Activated CD8-positive, alpha-beta memory T cell treated with anti-CD3 and anti-CD28 coated beads for 48 hours (primary cell): ENCODE measurements at regions not wholly inside any gene's neighbourhood (a gene's known extent, or its start where the extent isn't known, plus 50 kb on each side); places are given as distances from the start of the nearest gene placed in this dataset.

Experiments used
- DNase-seq, 3 experiments: peaks; one replicate each; pipeline ENCODE4 v3.0.0-alpha.2; 2020; ENCODE audit warnings: low read depth in 2 of 3, low spot score in 2 of 3

GRCh38 chr2:62304429-62305417, 108.8 kb downstream of the B3GNT2 start:
- peak in 2 of 3 experiments; percentile 43 to 48 for DNase-seq

- DNase-seq = no peak
Observed at GRCh38 chr2:62303788-62304187, 107.9 kb downstream of the B3GNT2 start.

GRCh38 chr2:62302631-62303435, 106.9 kb downstream of the B3GNT2 start:
- DNase-seq = no peak

- DNase-seq = no peak
Observed at GRCh38 chr2:62300925-62301324, 105.0 kb downstream of the B3GNT2 start.

- DNase-seq = no peak
Observed at GRCh38 chr2:62297624-62298010, 101.7 kb downstream of the B3GNT2 start.

- no peak for DNase-seq
Observed at GRCh38 chr2:62296832-62297623, 101.1 kb downstream of the B3GNT2 start.

GRCh38 chr2:62296034-62296831, 100.3 kb downstream of the B3GNT2 start:
- no peak for DNase-seq

- no peak for DNase-seq
Observed at GRCh38 chr2:62293490-62294271, 97.8 kb downstream of the B3GNT2 start.

- no peak for DNase-seq
Observed at GRCh38 chr2:62293151-62293489, 97.2 kb downstream of the B3GNT2 start.

- no peak for DNase-seq
Observed at GRCh38 chr2:62292190-62292589, 96.3 kb downstream of the B3GNT2 start.

- no peak for DNase-seq
Observed at GRCh38 chr2:62291517-62292137, 95.7 kb downstream of the B3GNT2 start.

- DNase-seq = no peak
Observed at GRCh38 chr2:62291052-62291451, 95.1 kb downstream of the B3GNT2 start.

- peak in 1 of 3 experiments; percentile 45 for DNase-seq
Observed at GRCh38 chr2:62287899-62288880, 92.3 kb downstream of the B3GNT2 start.

- no peak for DNase-seq
Observed at GRCh38 chr2:62287282-62287681, 91.4 kb downstream of the B3GNT2 start.

GRCh38 chr2:62286089-62286785, 90.3 kb downstream of the B3GNT2 start:
- DNase-seq = no peak

- DNase-seq = no peak
Observed at GRCh38 chr2:62284980-62285379, 89.1 kb downstream of the B3GNT2 start.

GRCh38 chr2:62284471-62284870, 88.6 kb downstream of the B3GNT2 start:
- DNase-seq = no peak
